NCI-H2196 (cell line): ENCODE measurements at regions not wholly inside any gene's neighbourhood (a gene's known extent, or its start where the extent isn't known, plus 50 kb on each side); places are given as distances from the start of the nearest gene placed in this dataset.

Experiments used
- DNase-seq: peaks from one replicate; lab custom pipeline; 2025; ENCODE audit not compliant: unreplicated experiment; lab: John Stamatoyannopoulos, UW

DNA sequence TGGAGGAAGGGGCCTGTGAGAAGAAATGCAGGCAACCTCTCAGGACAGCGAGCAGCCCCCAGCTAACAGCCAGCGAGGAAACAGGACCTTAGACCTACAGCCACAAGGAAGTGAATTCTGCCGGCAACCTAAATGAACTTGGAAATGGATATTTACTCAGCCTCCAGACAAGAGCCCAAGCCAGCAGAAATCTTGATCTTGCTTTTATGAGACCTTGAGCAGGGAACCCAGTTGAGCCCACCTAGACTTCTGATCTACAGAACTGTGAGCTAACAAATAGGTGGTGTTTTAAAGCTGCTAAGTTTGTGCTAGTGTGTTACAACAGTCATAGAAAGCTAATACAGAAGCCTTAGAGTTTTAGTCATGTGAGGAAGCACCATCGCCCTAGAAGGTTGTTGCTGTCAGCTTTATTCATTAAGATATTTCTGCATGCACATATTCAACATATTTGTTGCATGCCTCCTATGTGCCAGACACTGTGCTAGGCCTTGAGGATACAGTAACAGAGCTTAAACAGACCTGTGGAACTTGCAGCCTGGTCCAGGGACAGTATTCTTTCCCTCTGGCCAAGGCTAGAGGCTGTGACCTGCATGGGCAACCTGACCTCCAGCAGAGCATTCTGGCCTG lies 50.3 kb downstream of the NALF2 start:
- no peak for DNase-seq

DNA sequence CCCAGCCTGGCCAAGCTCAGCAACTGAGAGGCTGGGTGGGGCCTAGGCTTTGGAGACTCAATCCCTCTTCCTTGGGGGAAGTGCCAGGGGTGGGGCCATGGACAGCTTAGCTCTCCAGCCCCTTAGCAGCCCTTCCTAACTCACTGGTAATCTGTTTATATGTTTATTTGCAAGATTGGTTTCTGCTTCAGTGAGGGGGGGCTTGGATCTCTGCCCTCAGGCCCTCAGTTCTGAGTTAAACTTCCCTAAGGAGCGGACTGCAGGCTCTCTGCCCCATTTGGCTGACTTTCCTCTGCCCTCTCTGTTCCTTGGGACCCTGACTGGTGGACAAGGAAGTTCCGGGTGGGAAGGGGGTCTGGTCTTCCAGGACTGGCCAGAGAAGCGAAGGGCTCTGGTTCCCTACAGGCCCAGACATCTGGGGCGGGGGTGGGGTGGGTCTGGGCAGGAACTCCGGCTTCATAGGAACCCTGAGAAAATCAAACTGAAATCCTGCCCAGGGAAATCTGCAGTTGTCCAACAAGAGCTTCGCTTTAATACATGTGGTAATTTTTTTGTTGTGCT lies 51.4 kb downstream of the NALF2 start:
- DNase-seq = no peak

DNA sequence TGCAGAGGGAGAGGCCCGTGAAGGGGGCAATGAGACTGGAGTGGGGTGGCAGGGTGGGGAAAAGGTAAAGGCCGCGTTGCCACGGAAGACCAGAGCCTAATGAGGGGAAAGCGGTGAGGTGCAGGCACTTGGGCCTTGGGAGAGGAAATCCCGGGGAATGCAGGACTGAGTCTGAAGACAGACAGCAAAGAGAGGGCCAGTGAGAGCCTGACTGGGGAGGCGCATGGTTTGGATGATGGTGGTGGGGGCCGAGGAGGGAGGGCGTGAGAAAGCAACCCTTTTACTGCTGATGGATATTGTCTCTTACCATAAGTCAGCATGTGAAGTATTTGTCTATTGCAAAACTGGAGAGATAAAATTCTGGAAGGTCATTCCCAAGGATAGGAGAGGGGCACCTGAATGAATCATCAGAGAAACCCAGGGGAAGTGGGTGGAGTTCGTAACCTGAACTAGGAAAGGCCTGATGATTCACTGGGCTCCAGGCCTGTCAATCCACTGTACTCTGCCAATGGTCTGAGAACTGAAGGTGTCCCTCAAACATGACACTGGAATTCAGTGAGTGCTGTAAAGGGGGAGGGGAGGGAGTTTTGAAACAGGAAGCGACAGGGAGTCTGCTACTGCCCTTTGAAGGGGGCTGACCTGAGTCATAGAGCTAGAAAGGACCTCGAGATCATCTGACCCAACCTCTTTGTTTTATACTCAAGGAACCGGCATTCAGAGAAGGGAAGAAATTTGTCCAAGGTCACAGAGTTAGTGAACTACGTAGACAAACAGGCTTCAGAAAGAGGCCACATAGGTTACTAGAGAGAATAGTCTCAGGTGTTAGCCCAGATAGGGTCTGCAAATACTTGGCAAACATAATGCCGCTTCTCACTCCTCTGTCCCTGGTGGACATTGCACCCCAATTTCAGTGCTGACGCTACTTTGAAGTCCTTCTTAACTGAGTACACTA lies 52.2 kb downstream of the NALF2 start:
- peak; percentile 25 for DNase-seq

DNA sequence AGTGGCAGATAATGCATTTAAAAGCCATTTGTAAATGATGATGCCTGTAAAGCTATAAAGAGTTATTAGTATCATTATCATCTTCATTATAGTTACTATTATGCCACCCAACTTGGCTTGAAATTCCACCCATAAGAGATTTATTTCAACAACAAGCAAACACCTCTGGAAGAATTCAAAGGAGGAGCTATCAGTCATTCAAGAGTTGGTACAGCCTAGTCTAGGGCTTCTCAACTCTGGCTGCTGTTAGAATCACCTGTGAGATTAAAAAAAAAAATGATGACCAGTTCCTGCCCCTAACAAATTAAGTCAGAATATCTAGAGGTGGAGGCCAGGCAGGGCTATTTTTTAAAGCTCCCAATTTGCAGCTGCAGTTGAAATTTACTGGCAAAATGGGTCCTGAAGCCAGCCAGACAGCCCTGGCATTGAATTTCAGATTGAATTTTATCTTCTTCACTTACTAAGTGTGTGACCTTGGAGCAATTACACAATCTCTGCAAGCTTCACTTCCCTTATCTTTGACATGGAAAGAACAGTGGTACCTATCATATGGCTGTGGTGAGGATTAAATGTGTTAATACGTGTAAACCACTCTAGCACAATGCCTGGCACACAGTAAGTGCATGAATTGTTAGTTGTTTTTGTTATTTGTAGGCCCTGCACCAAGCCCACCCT lies 52.9 kb upstream of the EDA start:
- DNase-seq = no peak

DNA sequence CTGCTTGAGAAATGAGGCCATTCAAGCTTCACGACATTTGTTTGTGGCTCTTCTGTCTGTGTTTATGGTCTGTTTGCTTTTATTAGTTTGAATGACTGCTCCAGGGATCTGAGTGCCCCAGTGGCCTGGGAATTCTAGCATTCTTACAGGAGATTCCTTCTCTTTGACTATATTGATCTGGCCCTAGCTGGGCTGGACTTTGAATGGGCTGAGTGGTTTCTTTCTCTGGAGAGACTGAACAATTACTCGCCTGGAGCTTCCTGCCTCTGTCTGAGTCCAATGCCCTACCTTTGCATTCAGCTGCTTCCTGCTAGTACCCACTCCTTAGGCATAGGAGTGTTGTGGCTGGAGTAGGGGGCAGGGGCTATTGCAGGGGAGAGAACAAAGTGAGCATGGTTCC lies 51.2 kb upstream of the EDA start:
- DNase-seq = no peak

DNA sequence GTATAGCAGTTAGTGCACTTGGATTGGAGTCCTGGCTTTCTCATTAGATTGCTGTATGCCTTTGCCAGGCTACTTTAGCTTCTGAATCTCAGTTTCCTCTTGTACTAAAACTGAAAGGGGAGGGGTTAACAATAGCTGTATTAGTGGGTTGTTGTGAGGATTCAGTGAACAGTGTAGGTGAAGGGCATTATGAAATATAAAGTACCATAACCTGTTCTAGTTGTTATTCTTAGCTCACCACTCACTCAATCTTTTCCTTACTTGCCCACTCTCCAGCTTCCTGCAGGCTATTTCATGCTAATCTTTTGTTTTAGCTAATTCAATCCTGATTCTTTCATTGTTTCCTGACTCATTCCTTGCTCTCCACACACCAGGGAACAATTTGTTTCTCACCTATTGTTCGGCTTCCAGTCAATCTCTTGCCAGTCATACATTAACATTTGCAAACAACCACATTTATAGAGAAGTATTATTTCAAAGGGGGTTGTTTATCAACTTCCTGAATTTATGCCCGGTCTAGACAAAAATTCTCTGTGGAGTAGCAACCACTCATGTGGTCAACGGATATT lies 50.6 kb upstream of the EDA start:
- no peak for DNase-seq
